ENCODE measurements at regions not wholly inside any gene's neighbourhood (a gene's known extent, or its start where the extent isn't known, plus 50 kb on each side); places are given as distances from the start of the nearest gene placed in this dataset.

GRCh38 chr18:34592961-34593382, 117.1 kb upstream of the DTNA start:
- no peaks in the 10 kb centered on the region for H3K27me3 ChIP-seq (ENCODE audit: control insufficient read depth in 2 of 2, insufficient read depth in 2 of 2, low read length in 2 of 2)
- no peaks in the 10 kb centered on the region for H3K9me1 ChIP-seq (replicated peaks; ENCODE audit: control insufficient read depth, extremely low read depth, insufficient read depth, low read length)
- FAIRE-seq: peak; percentile 44
- no peaks in the 10 kb centered on the region for H3K9me3 ChIP-seq (replicated peaks; ENCODE audit: control insufficient read depth, insufficient read depth, low read length)
- peak overlapping the region; percentile 92 for H2AFZ ChIP-seq (ENCODE audit: low read depth, low read length)
- H3K4me3 ChIP-seq (replicated peaks in 1 of 3; ENCODE audit: insufficient read depth in 1 of 3, low read depth in 1 of 3, low read length in 3 of 3): peak overlapping the region in 2 of 3 experiments; percentile 36 to 43
- no peaks in the 10 kb centered on the region for H3K36me3 ChIP-seq (ENCODE audit: control insufficient read depth in 2 of 2, extremely low read depth in 1 of 2, insufficient read depth in 2 of 2, low read length in 2 of 2)
- intact Hi-C loops (cut with micrococcal nuclease): loop anchor here (10.0 kb wide), 1 partner anchor 382 kb away; no protein-coding TSS in a partner anchor
- H3K27ac ChIP-seq (ENCODE audit: insufficient read depth, low read depth, low read length): no peak overlapping the region
- ChIA-PET CTCF (interaction anchor here (1.0 to 1.9 kb wide), 5 partner anchors 10 to 217 kb away, joined by 4 to 8 read pairs (median 6); no protein-coding TSS in a partner anchor), POLR2A (no interaction called here)
- BruUV-seq (replicated peaks): no TSS peak
- H3K4me2 ChIP-seq (ENCODE audit: insufficient read depth, low read length): peak overlapping the region; percentile 43
- no peaks in the 10 kb centered on the region for H4K20me1 ChIP-seq (replicated peaks; ENCODE audit: control insufficient read depth, extremely low read depth, insufficient read depth, low read length)
- no peaks in the 10 kb centered on the region for H3K79me2 ChIP-seq (ENCODE audit: control insufficient read depth, insufficient read depth, low read length)
- peak overlapping the region; percentile 57 for H3K9ac ChIP-seq (replicated peaks; ENCODE audit: extremely low read depth, insufficient read depth, low read length)
- dilution Hi-C loops (cut with MboI; ENCODE audit: extremely low pct_ligation_motif_present, low sequenced_read_pairs): no loop called here
- H3K4me1 ChIP-seq (ENCODE audit: control insufficient read depth, extremely low read depth, insufficient read depth, low read length): peaks cover 2% of the 10 kb centered on the region
- TF ChIP-seq EZH2 (IDR thresholded peaks at IDR 0.05; ENCODE audit: borderline replicate concordance, low read depth, low read length, severe bottlenecking) (no peak), CTCF (IDR thresholded peaks at IDR 0.05; ENCODE audit: extremely low read depth in 1 of 2, insufficient read depth in 1 of 2, low read depth in 1 of 2, low read length in 2 of 2) (no peak), GATA2 (IDR thresholded peaks at IDR 0.05; ENCODE audit: insufficient read depth, insufficient read length, low read depth, low read length) (no peak), JUN (IDR thresholded peaks at IDR 0.05; ENCODE audit: borderline replicate concordance, insufficient read depth, insufficient read length, low read depth) (no peak), MAX (IDR thresholded peaks at IDR 0.05; ENCODE audit: insufficient read depth, insufficient read length) (no peak), POLR2A (IDR thresholded peaks at IDR 0.05; ENCODE audit: low read depth, low read length) (no peak), FOS (IDR thresholded peaks at IDR 0.05; ENCODE audit: borderline replicate concordance, insufficient read depth, low read length) (no peak), MYC (IDR thresholded peaks at IDR 0.05; ENCODE audit: low read depth, low read length) (no peak), POLR2AphosphoS5 (IDR thresholded peaks at IDR 0.05; ENCODE audit: insufficient read depth, low read depth, low read length) (no peak)
- DNase-seq (ENCODE audit: low read depth, low spot score): peak; percentile 69

All from endothelial cell of umbilical vein (primary cell).